Neuronal stem cell (in vitro differentiated cells): ENCODE measurements at regions not wholly inside any gene's neighbourhood (a gene's known extent, or its start where the extent isn't known, plus 50 kb on each side); places are given as distances from the start of the nearest gene placed in this dataset.
"Not testable (repeated sequence)": the region's sequence is repeated elsewhere in the genome, so short reads cannot be mapped to it uniquely, and the experiment has no call there.

Experiments used
- DNase-seq: peaks from one replicate; pipeline ENCODE4 v3.0.0-alpha.2; 2013; ENCODE audit warnings: low spot score
- H2AFZ ChIP-seq: one replicate; pipeline ENCODE4 v1.6.1; 2013; ENCODE audit warnings: mild to moderate bottlenecking, low read length, inconsistent platforms
- H2AK5ac ChIP-seq: 2 replicates; pipeline ENCODE4 v1.6.1; 2013; ENCODE audit warnings: low read depth, mild to moderate bottlenecking, inconsistent platforms, low read length, moderate library complexity, mixed read lengths
- H2BK120ac ChIP-seq: 2 replicates; pipeline ENCODE4 v1.6.1; 2013; ENCODE audit warnings: low read depth, mild to moderate bottlenecking, inconsistent platforms, low read length, moderate library complexity, mixed read lengths
- H2BK12ac ChIP-seq: one replicate; pipeline ENCODE4 v1.6.1; 2013; ENCODE audit warnings: low read length, inconsistent platforms
- H2BK15ac ChIP-seq: 2 replicates; pipeline ENCODE4 v1.6.1; 2013; ENCODE audit warnings: mild to moderate bottlenecking, low read length, inconsistent platforms, mixed read lengths
- H2BK5ac ChIP-seq: one replicate; pipeline ENCODE4 v1.6.1; 2013; ENCODE audit warnings: inconsistent platforms, mild to moderate bottlenecking, low read length, moderate library complexity
- H3K14ac ChIP-seq: one replicate; pipeline ENCODE4 v1.6.1; 2013; ENCODE audit warnings: low read length, inconsistent platforms
- H3K18ac ChIP-seq: 2 replicates; pipeline ENCODE4 v1.6.1; 2013; ENCODE audit warnings: low read length, inconsistent platforms
- H3K23ac ChIP-seq: 2 replicates; pipeline ENCODE4 v1.6.1; 2013; ENCODE audit warnings: low read depth, mild to moderate bottlenecking, mixed read lengths, low read length, inconsistent platforms; ENCODE audit not compliant: poor library complexity
- H3K27ac ChIP-seq: replicated peaks from 3 replicates; pipeline ENCODE4 v1.5.1; 2013; ENCODE audit warnings: low read length, inconsistent platforms
- H3K27me3 ChIP-seq, 3 experiments: 2 replicates each; pipeline ENCODE4 v1.6.1; 2013; ENCODE audit warnings: low read length in 3 of 3, mild to moderate bottlenecking in 2 of 3, inconsistent platforms in 1 of 3, low read depth in 1 of 3, mixed read lengths in 1 of 3, moderate library complexity in 1 of 3; ENCODE audit not compliant: control insufficient read depth in 3 of 3, insufficient read depth in 3 of 3
- H3K36me3 ChIP-seq, 2 donors: replicated peaks in 1 of 2; 2 replicates each; pipeline ENCODE4 v1.6.1; 2013; ENCODE audit warnings: low read length in 2 of 2; ENCODE audit not compliant: control insufficient read depth in 2 of 2, insufficient read depth in 2 of 2
- H3K4ac ChIP-seq: 2 replicates; pipeline ENCODE4 v1.6.1; 2013; ENCODE audit warnings: inconsistent platforms, mild to moderate bottlenecking, low read length, moderate library complexity
- H3K4me1 ChIP-seq, 2 donors: 1 replicate in 1 of 2; 2 replicates in 1 of 2; pipeline ENCODE4 v1.6.1; 2013; ENCODE audit warnings: low read length in 2 of 2, low read depth in 1 of 2; ENCODE audit not compliant: control insufficient read depth in 2 of 2, insufficient read depth in 1 of 2
- H3K4me2 ChIP-seq: one replicate; pipeline ENCODE4 v1.6.1; 2013; ENCODE audit warnings: mild to moderate bottlenecking, low read length, inconsistent platforms; ENCODE audit not compliant: insufficient read depth, poor library complexity, severe bottlenecking
- H3K4me3 ChIP-seq, 2 donors: 2 replicates each; pipeline ENCODE4 v1.5.1; 2013; ENCODE audit warnings: low read length in 2 of 2, mild to moderate bottlenecking in 2 of 2, inconsistent platforms in 1 of 2, moderate library complexity in 1 of 2
- H3K79me1 ChIP-seq: one replicate; pipeline ENCODE4 v1.6.1; 2013; ENCODE audit warnings: low read depth, mild to moderate bottlenecking, inconsistent platforms, low read length, moderate library complexity
- H3K9ac ChIP-seq: one replicate; pipeline ENCODE4 v1.6.1; 2013; ENCODE audit warnings: mild to moderate bottlenecking, low read depth, low read length, inconsistent platforms; ENCODE audit not compliant: poor library complexity
- H3K9me3 ChIP-seq, 2 donors: replicated peaks in 1 of 2; 2 replicates each; pipeline versions ENCODE3 to v1.6.1; 2013; ENCODE audit warnings: low read length in 2 of 2, mild to moderate bottlenecking in 2 of 2, inconsistent platforms in 1 of 2, low read depth in 1 of 2, mixed read lengths in 1 of 2, moderate library complexity in 1 of 2; ENCODE audit not compliant: control insufficient read depth in 2 of 2, insufficient read depth in 1 of 2
- H4K8ac ChIP-seq: one replicate; pipeline ENCODE4 v1.6.1; 2013; ENCODE audit warnings: low read depth, mild to moderate bottlenecking, inconsistent platforms, low read length, moderate library complexity
- H4K91ac ChIP-seq: one replicate; pipeline ENCODE4 v1.6.1; 2013; ENCODE audit warnings: low read length, low read depth, mild to moderate bottlenecking, inconsistent platforms; ENCODE audit not compliant: poor library complexity
- WGBS, 2 donors: extraction: QIAGEN DNeasy Blood & Tissue Kit; methylation state at CpG; one replicate each; pipeline ENCODE4 v1.1.7; 2013; ENCODE audit warnings: missing lambda C conversion rate in 2 of 2, mixed read lengths in 1 of 2; ENCODE audit not compliant: insufficient read length in 2 of 2, insufficient replicate concordance in 1 of 2; ENCODE audit errors: extremely low coverage in 2 of 2; 5-methylcytosine and 5-hydroxymethylcytosine counted together

GRCh38 chrX:76774912-76775311 is 347.4 kb downstream of the MAGEE1 start:
- DNase-seq, result not testable (repeated sequence)
- no CpG with 5 or more reads among the region's 3 CpGs for WGBS, 2 donors

GRCh38 chrX:76796311-76796710 is 368.8 kb downstream of the MAGEE1 start:
- H2BK15ac ChIP-seq, result no peak overlapping the region
- no peak overlapping the region for H3K27ac ChIP-seq
- no peaks in the 10 kb centered on the region for H3K27me3 ChIP-seq
- H3K23ac ChIP-seq, result no peak overlapping the region
- H2BK12ac ChIP-seq, result no peak overlapping the region
- no peak overlapping the region for H2BK120ac ChIP-seq
- no peak overlapping the region for H3K9ac ChIP-seq
- no peak overlapping the region for H3K18ac ChIP-seq
- H2AFZ ChIP-seq, result no peak overlapping the region
- no peak overlapping the region for H3K4me2 ChIP-seq
- no peak overlapping the region for H3K4me3 ChIP-seq
- no peak overlapping the region for H4K8ac ChIP-seq
- H4K91ac ChIP-seq, result no peak overlapping the region
- H3K4ac ChIP-seq, result no peak overlapping the region
- H2AK5ac ChIP-seq, result no peak overlapping the region
- H3K9me3 ChIP-seq, result peaks cover 3 to 6% of the 10 kb centered on the region in 2 donors
- no peaks in the 10 kb centered on the region for H3K4me1 ChIP-seq
- no CpG with 5 or more reads among the region's 2 CpGs for WGBS, 2 donors
- H3K79me1 ChIP-seq, result no peaks in the 10 kb centered on the region
- no peak for DNase-seq
- no peak overlapping the region for H2BK5ac ChIP-seq
- H3K14ac ChIP-seq, result no peak overlapping the region
- no peaks in the 10 kb centered on the region for H3K36me3 ChIP-seq

More at GRCh38 chrX:76774912-76775311, 347.4 kb downstream of the MAGEE1 start:
- H2AFZ ChIP-seq, H3K27me3 ChIP-seq, H2BK5ac ChIP-seq, H4K91ac ChIP-seq, H2BK120ac ChIP-seq, H3K4me1 ChIP-seq, H2AK5ac ChIP-seq, H3K23ac ChIP-seq, H4K8ac ChIP-seq, H3K79me1 ChIP-seq, H3K18ac ChIP-seq, H2BK15ac ChIP-seq, H3K27ac ChIP-seq, H3K9me3 ChIP-seq, H3K4me2 ChIP-seq, H3K9ac ChIP-seq, H3K4me3 ChIP-seq, H3K36me3 ChIP-seq, H2BK12ac ChIP-seq, H3K14ac ChIP-seq, H3K4ac ChIP-seq: not testable (repeated sequence)

GRCh38 chrX:76802708-76803107 is 375.2 kb downstream of the MAGEE1 start:
- H3K4me1 ChIP-seq, result no peaks in the 10 kb centered on the region
- H3K4me3 ChIP-seq, result no peak overlapping the region
- H2BK5ac ChIP-seq, result no peak overlapping the region
- H3K27me3 ChIP-seq, result no peaks in the 10 kb centered on the region
- no peak overlapping the region for H3K9ac ChIP-seq
- no peak overlapping the region for H3K27ac ChIP-seq
- no peak for DNase-seq
- H2BK12ac ChIP-seq, result no peak overlapping the region
- no peak overlapping the region for H2AFZ ChIP-seq
- H3K79me1 ChIP-seq, result no peaks in the 10 kb centered on the region
- no peak overlapping the region for H3K23ac ChIP-seq
- H3K9me3 ChIP-seq, result no peaks in the 10 kb centered on the region
- no peaks in the 10 kb centered on the region for H3K36me3 ChIP-seq
- H2BK15ac ChIP-seq, result no peak overlapping the region
- no peak overlapping the region for H3K18ac ChIP-seq
- WGBS, 2 donors, result no CpG with 5 or more reads among the region's 3 CpGs
- H3K4me2 ChIP-seq, result no peak overlapping the region
- H3K4ac ChIP-seq, result no peak overlapping the region
- no peak overlapping the region for H4K8ac ChIP-seq
- H3K14ac ChIP-seq, result no peak overlapping the region
- H4K91ac ChIP-seq, result no peak overlapping the region
- H2BK120ac ChIP-seq, result no peak overlapping the region
- no peak overlapping the region for H2AK5ac ChIP-seq

- Histone ChIP-seq H3K23ac (no peak overlapping the region), H4K91ac (no peak overlapping the region), H4K8ac (no peak overlapping the region), H2AK5ac (no peak overlapping the region), H3K27me3 (no peaks in the 10 kb centered on the region), H3K9me3 (no peaks in the 10 kb centered on the region), H3K14ac (no peak overlapping the region), H2BK120ac (no peak overlapping the region), H2BK15ac (no peak overlapping the region), H3K27ac (no peak overlapping the region), H2BK12ac (no peak overlapping the region), H3K36me3 (no peaks in the 10 kb centered on the region), H3K9ac (no peak overlapping the region), H2BK5ac (no peak overlapping the region), H3K79me1 (no peaks in the 10 kb centered on the region), H3K4me2 (no peak overlapping the region), H2AFZ (no peak overlapping the region), H3K4me1 (no peaks in the 10 kb centered on the region), H3K4ac (no peak overlapping the region), H3K4me3 (no peak overlapping the region), H3K18ac (no peak overlapping the region)
- DNase-seq, result no peak
- no CpG with 5 or more reads among the region's 3 CpGs for WGBS, 2 donors
Measured at GRCh38 chrX:76815754-76816153, 388.2 kb downstream of the MAGEE1 start.
